ENCODE measurements at regions not wholly inside any gene's neighbourhood (a gene's known extent, or its start where the extent isn't known, plus 50 kb on each side); places are given as distances from the start of the nearest gene placed in this dataset.
"Not testable (repeated sequence)": the region's sequence is repeated elsewhere in the genome, so short reads cannot be mapped to it uniquely, and the experiment has no call there.

DNA sequence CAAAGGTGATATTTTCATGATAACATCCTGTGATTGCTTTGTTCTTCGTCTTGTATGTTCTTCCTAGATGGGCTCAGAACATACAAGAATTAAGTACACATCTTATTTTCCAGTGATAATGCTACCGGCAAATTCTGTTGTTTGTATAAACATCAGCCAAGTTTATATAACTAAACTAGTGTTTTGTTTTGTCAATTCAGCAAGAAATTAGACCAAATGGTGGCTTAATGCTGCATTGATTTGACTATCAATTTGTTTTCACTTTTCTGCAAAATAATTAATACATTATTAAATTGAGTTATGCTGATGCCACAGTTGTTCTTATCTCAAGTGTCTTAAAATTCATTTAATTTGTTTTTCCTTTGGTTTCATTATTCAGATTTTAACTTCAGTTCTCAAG lies 177.7 kb downstream of the OR4F29 start:
- H3K4me1 ChIP-seq (ENCODE audit: control extremely low read depth in 1 of 4, control insufficient read depth in 4 of 4, insufficient read depth in 4 of 4, low read length in 3 of 4); H3K9me3 ChIP-seq (ENCODE audit: control extremely low read depth in 1 of 5, control insufficient read depth in 4 of 5, insufficient read depth in 2 of 5, low read depth in 1 of 5, low read length in 4 of 5); H3K27ac ChIP-seq (ENCODE audit: insufficient read depth in 1 of 2, low read depth in 1 of 2, low read length in 2 of 2, poor library complexity in 1 of 2, severe bottlenecking in 2 of 2); DNase-seq; H3K4me3 ChIP-seq (ENCODE audit: control insufficient read depth in 1 of 7, extremely low read depth in 1 of 7, insufficient read depth in 4 of 7, low read depth in 2 of 7, low read length in 6 of 7); POLR2A ChIA-PET; H3K36me3 ChIP-seq (ENCODE audit: control insufficient read depth in 4 of 4, insufficient read depth in 4 of 4, low read length in 3 of 4); H3K27me3 ChIP-seq (replicated peaks in 2 of 5; ENCODE audit: control insufficient read depth in 4 of 5, insufficient read depth in 5 of 5, low read length in 4 of 5); CTCF ChIA-PET: not testable (repeated sequence)
- no CpG with 5 or more reads among the region's 2 CpGs for WGBS (ENCODE audit: insufficient coverage)

- H3K4me1 ChIP-seq (ENCODE audit: control extremely low read depth in 1 of 4, control insufficient read depth in 4 of 4, insufficient read depth in 4 of 4, low read length in 3 of 4); H3K27ac ChIP-seq (ENCODE audit: insufficient read depth in 1 of 2, low read depth in 1 of 2, low read length in 2 of 2, poor library complexity in 1 of 2, severe bottlenecking in 2 of 2); H3K4me3 ChIP-seq (ENCODE audit: control insufficient read depth in 1 of 7, extremely low read depth in 1 of 7, insufficient read depth in 4 of 7, low read depth in 2 of 7, low read length in 6 of 7); H3K9me3 ChIP-seq (ENCODE audit: control extremely low read depth in 1 of 5, control insufficient read depth in 4 of 5, insufficient read depth in 2 of 5, low read depth in 1 of 5, low read length in 4 of 5); H3K27me3 ChIP-seq (replicated peaks in 2 of 5; ENCODE audit: control insufficient read depth in 4 of 5, insufficient read depth in 5 of 5, low read length in 4 of 5); POLR2A ChIA-PET; H3K36me3 ChIP-seq (ENCODE audit: control insufficient read depth in 4 of 4, insufficient read depth in 4 of 4, low read length in 3 of 4); CTCF ChIA-PET: not testable (repeated sequence)
- peak in 1 of 3 donors; percentile 74 for DNase-seq
- WGBS (ENCODE audit: insufficient coverage) = no CpG with 5 or more reads among the region's 5 CpGs
These were observed 183.7 kb downstream of the OR4F29 start for GRCh38 chr1:267815-268214.
